Vagina (tissue), 2 donors: ENCODE measurements at regions not wholly inside any gene's neighbourhood (a gene's known extent, or its start where the extent isn't known, plus 50 kb on each side); places are given as distances from the start of the nearest gene placed in this dataset.

Source experiments
- CTCF ChIP-seq, 3 experiments: fragments of 450-650 bp in 2 of 3; fragments of 200-600 bp in 1 of 3; sonication (generic) in 1 of 3; IDR thresholded peaks; one replicate each; pipeline ENCODE4 v1.5.1; 2017 to 2019; ENCODE audit warnings: antibody characterized with exemption in 3 of 3, mild to moderate bottlenecking in 2 of 3, moderate library complexity in 2 of 3
- POLR2A ChIP-seq, 2 donors: fragments of 450-650 bp; IDR thresholded peaks; one replicate each; pipeline ENCODE4 v1.6.1; 2017; ENCODE audit warnings: antibody characterized with exemption in 2 of 2, mild to moderate bottlenecking in 2 of 2, moderate library complexity in 2 of 2

- no peak for TF ChIP-seq CTCF (IDR thresholded peaks at IDR 0.05)
- TF ChIP-seq POLR2A (IDR thresholded peaks at IDR 0.05), result no peak
These were observed 117.8 kb upstream of the SERP2 start for GRCh38 chr13:44255771-44256364.
